Spleen (tissue), 7 donors: ENCODE measurements at regions not wholly inside any gene's neighbourhood (a gene's known extent, or its start where the extent isn't known, plus 50 kb on each side); places are given as distances from the start of the nearest gene placed in this dataset.

Experiments
- POLR2AphosphoS5 ChIP-seq, 3 donors: sonication (generic); formaldehyde crosslinking; IDR thresholded peaks; one replicate each; pipeline ENCODE4 v1.5.1; 2017; ENCODE audit warnings: antibody characterized with exemption in 3 of 3
- TF ChIP-seq, protein P1 (sequence below), 11 experiments: fragments of 200-600 bp in 7 of 11; fragments of 450-650 bp in 4 of 11; sonication (generic) in 4 of 11; IDR thresholded peaks in 8 of 11; conservative IDR thresholded peaks in 3 of 11; 1 replicate in 7 of 11; 2 replicates in 4 of 11; pipeline versions ENCODE4 v1.4.0 to v1.8.0; 2016 to 2021; ENCODE audit warnings: antibody characterized with exemption in 11 of 11, inconsistent platforms in 4 of 11, mild to moderate bottlenecking in 1 of 11
- donor health status: DM: no; HTN: no; CAD: no; lungs with moderate emphysema.
- donor health status: DM: no; HTN: no; CAD: no.
- donor health status: DM: no; HTN: no; CAD: no.

DNA sequence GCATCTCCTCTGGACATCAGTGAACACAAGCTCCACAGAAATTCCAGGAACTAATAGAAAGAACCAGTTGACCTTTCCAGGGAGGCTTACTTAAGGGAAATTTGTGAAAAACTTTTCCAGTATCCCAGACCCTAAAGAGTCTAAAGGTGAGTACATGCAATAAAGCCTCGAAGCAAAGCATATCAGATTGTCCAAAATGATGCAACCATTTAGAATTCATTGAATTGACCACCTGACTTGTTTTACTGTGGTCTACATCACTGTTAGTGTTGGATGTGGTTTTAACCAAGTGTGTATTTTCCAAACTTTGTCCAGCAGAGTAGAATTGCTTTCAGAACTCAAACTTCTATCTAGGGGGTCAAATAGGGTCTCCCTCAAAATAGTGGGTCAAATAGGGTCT lies 76.3 kb upstream of the TIAM1 start:
- TF ChIP-seq, protein P1, sequence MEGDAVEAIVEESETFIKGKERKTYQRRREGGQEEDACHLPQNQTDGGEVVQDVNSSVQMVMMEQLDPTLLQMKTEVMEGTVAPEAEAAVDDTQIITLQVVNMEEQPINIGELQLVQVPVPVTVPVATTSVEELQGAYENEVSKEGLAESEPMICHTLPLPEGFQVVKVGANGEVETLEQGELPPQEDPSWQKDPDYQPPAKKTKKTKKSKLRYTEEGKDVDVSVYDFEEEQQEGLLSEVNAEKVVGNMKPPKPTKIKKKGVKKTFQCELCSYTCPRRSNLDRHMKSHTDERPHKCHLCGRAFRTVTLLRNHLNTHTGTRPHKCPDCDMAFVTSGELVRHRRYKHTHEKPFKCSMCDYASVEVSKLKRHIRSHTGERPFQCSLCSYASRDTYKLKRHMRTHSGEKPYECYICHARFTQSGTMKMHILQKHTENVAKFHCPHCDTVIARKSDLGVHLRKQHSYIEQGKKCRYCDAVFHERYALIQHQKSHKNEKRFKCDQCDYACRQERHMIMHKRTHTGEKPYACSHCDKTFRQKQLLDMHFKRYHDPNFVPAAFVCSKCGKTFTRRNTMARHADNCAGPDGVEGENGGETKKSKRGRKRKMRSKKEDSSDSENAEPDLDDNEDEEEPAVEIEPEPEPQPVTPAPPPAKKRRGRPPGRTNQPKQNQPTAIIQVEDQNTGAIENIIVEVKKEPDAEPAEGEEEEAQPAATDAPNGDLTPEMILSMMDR (IDR thresholded peaks at IDR 0.05 in 8 of 11, conservative IDR thresholded peaks at IDR 0.05 in 3 of 11) = no peak
- no peak for TF ChIP-seq POLR2AphosphoS5 (IDR thresholded peaks at IDR 0.05)
